Endothelial cell of umbilical vein (primary cell): ENCODE measurements at regions not wholly inside any gene's neighbourhood (a gene's known extent, or its start where the extent isn't known, plus 50 kb on each side); places are given as distances from the start of the nearest gene placed in this dataset.

Source experiments
- BruUV-seq: library from RNA; stranded (reverse); fragments of 400-500 nt; replicated peaks from 2 replicates; lab custom pipeline; 2021; lab: Mats Ljungman, UMichigan
- CTCF ChIA-PET: fragments of 300-600, 350-600 bp; sonication (Branson Sonifier 250); formaldehyde crosslinking; loops from one replicate; lab custom pipeline; 2021; ENCODE audit warnings: antibody characterized with exemption, inconsistent platforms; lab: Charles Lee
- POLR2A ChIA-PET: fragments of 300-600, 350-600 bp; sonication (Branson Sonifier 250); formaldehyde crosslinking; loops from one replicate; lab custom pipeline; 2021; ENCODE audit warnings: antibody characterized with exemption, inconsistent platforms; lab: Charles Lee
- DNase-seq: peaks from one replicate; pipeline ENCODE4 v3.0.0-alpha.2; 2011; ENCODE audit warnings: low read depth, low spot score
- FAIRE-seq: peaks from 2 replicates; lab custom pipeline; 2011; peaks lifted over from hg19 to GRCh38; lab: Jason Lieb, UNC
- H2AFZ ChIP-seq: 2 replicates; pipeline ENCODE4 v1.6.0; 2012; ENCODE audit warnings: low read depth, low read length, control low read depth, inconsistent platforms
- H3K27ac ChIP-seq: 2 replicates; pipeline ENCODE4 v1.5.1; 2011; ENCODE audit warnings: low read depth, mild to moderate bottlenecking, control low read depth, low read length, moderate library complexity; ENCODE audit not compliant: insufficient read depth
- H3K27me3 ChIP-seq, 2 experiments: 2 replicates each; pipeline versions ENCODE4 v1.6.0 to v1.6.1; 2011; ENCODE audit warnings: low read length in 2 of 2, mixed read lengths in 1 of 2; ENCODE audit not compliant: control insufficient read depth in 2 of 2, insufficient read depth in 2 of 2
- H3K36me3 ChIP-seq, 2 experiments: 2 replicates in 1 of 2; 3 replicates in 1 of 2; pipeline ENCODE4 v1.5.1; 2011; ENCODE audit warnings: low read length in 2 of 2, mild to moderate bottlenecking in 1 of 2, moderate library complexity in 1 of 2; ENCODE audit not compliant: control insufficient read depth in 2 of 2, insufficient read depth in 2 of 2; ENCODE audit errors: extremely low read depth in 1 of 2
- H3K4me1 ChIP-seq: 3 replicates; pipeline ENCODE4 v1.5.1; 2011; ENCODE audit warnings: mild to moderate bottlenecking, low read length; ENCODE audit not compliant: control insufficient read depth, insufficient read depth; ENCODE audit errors: extremely low read depth
- H3K4me2 ChIP-seq: 2 replicates; pipeline ENCODE4 v1.6.1; 2011; ENCODE audit warnings: low read length, control low read depth, mixed read lengths; ENCODE audit not compliant: insufficient read depth
- H3K4me3 ChIP-seq, 3 experiments: fragments of 200-600 bp in 1 of 3; sonication (generic), shearing (Covaris generic) in 1 of 3; replicated peaks in 1 of 3; 2 replicates each; pipeline ENCODE4 v1.5.1; 2011 to 2016; ENCODE audit warnings: control low read depth in 3 of 3, low read length in 3 of 3, mild to moderate bottlenecking in 2 of 3, inconsistent platforms in 1 of 3, low read depth in 1 of 3, moderate library complexity in 1 of 3; ENCODE audit not compliant: insufficient read depth in 1 of 3
- H3K79me2 ChIP-seq: 2 replicates; pipeline ENCODE4 v1.6.0; 2012; ENCODE audit warnings: low read length, inconsistent platforms; ENCODE audit not compliant: control insufficient read depth, insufficient read depth
- H3K9ac ChIP-seq: replicated peaks from 2 replicates; pipeline ENCODE3; 2011; ENCODE audit warnings: low read length, control low read depth; ENCODE audit not compliant: insufficient read depth; ENCODE audit errors: extremely low read depth
- H3K9me1 ChIP-seq: replicated peaks from 3 replicates; pipeline ENCODE4 v1.6.0; 2011; ENCODE audit warnings: mild to moderate bottlenecking, low read length; ENCODE audit not compliant: control insufficient read depth, insufficient read depth; ENCODE audit errors: extremely low read depth
- H3K9me3 ChIP-seq: replicated peaks from 2 replicates; pipeline ENCODE4 v1.5.1; 2012; ENCODE audit warnings: low read length, inconsistent platforms; ENCODE audit not compliant: control insufficient read depth, insufficient read depth
- H4K20me1 ChIP-seq: replicated peaks from 2 replicates; pipeline ENCODE3; 2011; ENCODE audit warnings: mild to moderate bottlenecking, low read length; ENCODE audit not compliant: control insufficient read depth, insufficient read depth; ENCODE audit errors: extremely low read depth
- EZH2 ChIP-seq: IDR thresholded peaks from 2 replicates; pipeline ENCODE4 v1.6.1; 2012; ENCODE audit warnings: borderline replicate concordance, low read depth, mild to moderate bottlenecking, moderate library complexity, low read length, inconsistent platforms; ENCODE audit not compliant: severe bottlenecking
- FOS ChIP-seq: IDR thresholded peaks from 2 replicates; pipeline ENCODE4 v1.6.1; 2011; ENCODE audit warnings: mild to moderate bottlenecking, low read length, moderate library complexity, borderline replicate concordance; ENCODE audit not compliant: insufficient read depth
- GATA2 ChIP-seq: IDR thresholded peaks from 2 replicates; pipeline ENCODE4 v1.7.0; 2011; ENCODE audit warnings: low read depth, mild to moderate bottlenecking, moderate library complexity, mixed read lengths, low read length; ENCODE audit not compliant: insufficient read length, insufficient read depth
- JUN ChIP-seq: IDR thresholded peaks from 2 replicates; pipeline ENCODE4 v1.6.1; 2011; ENCODE audit warnings: borderline replicate concordance, low read depth; ENCODE audit not compliant: insufficient read length, insufficient read depth
- MYC ChIP-seq: IDR thresholded peaks from one replicate; pipeline ENCODE4 v1.6.1; 2011; ENCODE audit warnings: mild to moderate bottlenecking, low read depth, low read length
- POLR2A ChIP-seq: IDR thresholded peaks from 2 replicates; pipeline ENCODE4 v1.6.1; 2012; ENCODE audit warnings: low read depth, mild to moderate bottlenecking, control low read depth, low read length
- POLR2AphosphoS5 ChIP-seq: IDR thresholded peaks from 2 replicates; pipeline ENCODE4 v1.6.1; 2012; ENCODE audit warnings: low read depth, mild to moderate bottlenecking, control low read depth, low read length, moderate library complexity; ENCODE audit not compliant: insufficient read depth
- dilution Hi-C: fragments of 300-500 bp; cut with MboI; formaldehyde crosslinking; loops from one replicate; pipeline ENCODE4 v1.15.0; 2019; ENCODE audit warnings: low sequenced_read_pairs; ENCODE audit not compliant: extremely low pct_ligation_motif_present
- intact Hi-C: fragments of 100-400 bp; cut with micrococcal nuclease; formaldehyde crosslinking; loops from one replicate; pipeline ENCODE4 v1.10.0; 2022
- TF ChIP-seq, protein P1 (sequence below): IDR thresholded peaks from 2 replicates; pipeline ENCODE4 v1.6.1; 2011; ENCODE audit not compliant: insufficient read depth, insufficient read length
- TF ChIP-seq, protein P2 (sequence below), 2 donors: IDR thresholded peaks; 1 replicate in 1 of 2; 2 replicates in 1 of 2; pipeline ENCODE4 v1.5.1; 2011; ENCODE audit warnings: low read length in 2 of 2, mild to moderate bottlenecking in 2 of 2, moderate library complexity in 2 of 2, control low read depth in 1 of 2, inconsistent platforms in 1 of 2, low read depth in 1 of 2; ENCODE audit not compliant: insufficient read depth in 1 of 2; ENCODE audit errors: extremely low read depth in 1 of 2

DNA sequence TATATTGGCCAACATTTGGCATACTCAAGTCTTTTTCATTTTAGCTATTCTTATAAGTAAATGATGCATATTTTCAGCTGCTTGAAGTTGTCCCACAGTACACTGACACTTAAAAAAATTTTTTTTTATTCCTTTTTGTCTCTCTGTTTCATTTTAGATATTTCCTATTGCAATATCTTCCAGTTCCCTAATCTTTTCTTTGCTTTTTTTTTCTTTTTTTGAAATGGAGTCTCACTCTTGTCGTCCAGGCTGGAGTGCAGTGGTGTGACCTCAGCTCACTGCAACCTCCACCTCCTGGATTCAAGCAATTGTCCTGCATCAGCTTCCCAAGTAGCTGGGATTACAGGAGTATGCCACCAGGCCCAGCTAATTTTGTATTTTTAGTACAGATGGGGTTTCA is 217.4 kb upstream of the KRR1 start:
- TF ChIP-seq POLR2A, result no peak
- TF ChIP-seq, protein P1, sequence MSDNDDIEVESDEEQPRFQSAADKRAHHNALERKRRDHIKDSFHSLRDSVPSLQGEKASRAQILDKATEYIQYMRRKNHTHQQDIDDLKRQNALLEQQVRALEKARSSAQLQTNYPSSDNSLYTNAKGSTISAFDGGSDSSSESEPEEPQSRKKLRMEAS, result no peak
- no TSS peak for BruUV-seq
- H3K36me3 ChIP-seq, result no peaks in the 10 kb centered on the region
- H3K9me3 ChIP-seq, result no peaks in the 10 kb centered on the region
- no peak overlapping the region for H2AFZ ChIP-seq
- ChIA-PET CTCF (interaction anchor here (1.4 kb wide), 1 partner anchor 38 kb away, joined by 3 read pairs; no protein-coding TSS in a partner anchor), POLR2A (no interaction called here)
- DNase-seq (no peak), FAIRE-seq (no peak)
- dilution Hi-C loops, result no loop called here
- H3K4me3 ChIP-seq, result no peak overlapping the region
- H3K27me3 ChIP-seq, result no peaks in the 10 kb centered on the region
- H3K4me2 ChIP-seq, result no peak overlapping the region
- peaks cover 22% of the 10 kb centered on the region for H3K4me1 ChIP-seq
- no peaks in the 10 kb centered on the region for H4K20me1 ChIP-seq
- no peaks in the 10 kb centered on the region for H3K9me1 ChIP-seq
- intact Hi-C loops, result loop anchor here (10.0 kb wide), 1 partner anchor 726 kb away; no protein-coding TSS in a partner anchor
- no peak overlapping the region for H3K9ac ChIP-seq
- no peaks in the 10 kb centered on the region for H3K79me2 ChIP-seq
- H3K27ac ChIP-seq, result no peak overlapping the region

DNA sequence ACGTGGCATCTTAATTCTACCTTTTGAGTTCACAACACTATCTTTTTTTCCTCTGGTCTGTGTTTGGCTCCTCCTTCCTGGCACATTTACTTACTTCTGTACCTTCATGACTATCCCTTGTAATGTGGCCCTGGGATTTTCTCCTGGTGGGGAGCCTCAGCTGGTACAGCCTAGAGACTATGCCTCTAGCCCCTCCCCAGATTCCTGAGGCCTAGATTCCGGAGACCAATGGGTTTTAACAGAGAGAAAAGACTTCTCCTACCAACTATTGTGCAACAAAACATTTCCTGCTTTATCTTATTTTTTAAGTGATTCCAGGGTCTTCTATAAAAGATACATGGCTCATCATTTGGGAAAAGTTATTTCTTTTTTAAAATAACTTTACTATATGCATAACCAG is 216.2 kb upstream of the KRR1 start:
- BruUV-seq, result no TSS peak
- no peak overlapping the region for H3K4me3 ChIP-seq
- H2AFZ ChIP-seq, result no peak overlapping the region
- H3K27me3 ChIP-seq, result no peaks in the 10 kb centered on the region
- H3K79me2 ChIP-seq, result no peaks in the 10 kb centered on the region
- H4K20me1 ChIP-seq, result no peaks in the 10 kb centered on the region
- H3K4me2 ChIP-seq, result no peak overlapping the region
- FAIRE-seq (no peak), DNase-seq (no peak)
- H3K9ac ChIP-seq, result no peak overlapping the region
- H3K27ac ChIP-seq, result no peak overlapping the region
- no peaks in the 10 kb centered on the region for H3K9me1 ChIP-seq
- intact Hi-C loops (loop anchor here (10.0 kb wide), 1 partner anchor 727 kb away; no protein-coding TSS in a partner anchor), dilution Hi-C loops (no loop called here)
- no peaks in the 10 kb centered on the region for H3K9me3 ChIP-seq
- POLR2A ChIA-PET, result no interaction called here
- H3K4me1 ChIP-seq, result peaks cover 33% of the 10 kb centered on the region
- CTCF ChIA-PET, result no interaction called here
- H3K36me3 ChIP-seq, result no peaks in the 10 kb centered on the region
- TF ChIP-seq GATA2 (no peak), JUN (no peak), FOS (no peak), EZH2 (no peak), POLR2AphosphoS5 (no peak), POLR2A (no peak), MYC (no peak)
- TF ChIP-seq, protein P1, result no peak
- TF ChIP-seq, protein P2, sequence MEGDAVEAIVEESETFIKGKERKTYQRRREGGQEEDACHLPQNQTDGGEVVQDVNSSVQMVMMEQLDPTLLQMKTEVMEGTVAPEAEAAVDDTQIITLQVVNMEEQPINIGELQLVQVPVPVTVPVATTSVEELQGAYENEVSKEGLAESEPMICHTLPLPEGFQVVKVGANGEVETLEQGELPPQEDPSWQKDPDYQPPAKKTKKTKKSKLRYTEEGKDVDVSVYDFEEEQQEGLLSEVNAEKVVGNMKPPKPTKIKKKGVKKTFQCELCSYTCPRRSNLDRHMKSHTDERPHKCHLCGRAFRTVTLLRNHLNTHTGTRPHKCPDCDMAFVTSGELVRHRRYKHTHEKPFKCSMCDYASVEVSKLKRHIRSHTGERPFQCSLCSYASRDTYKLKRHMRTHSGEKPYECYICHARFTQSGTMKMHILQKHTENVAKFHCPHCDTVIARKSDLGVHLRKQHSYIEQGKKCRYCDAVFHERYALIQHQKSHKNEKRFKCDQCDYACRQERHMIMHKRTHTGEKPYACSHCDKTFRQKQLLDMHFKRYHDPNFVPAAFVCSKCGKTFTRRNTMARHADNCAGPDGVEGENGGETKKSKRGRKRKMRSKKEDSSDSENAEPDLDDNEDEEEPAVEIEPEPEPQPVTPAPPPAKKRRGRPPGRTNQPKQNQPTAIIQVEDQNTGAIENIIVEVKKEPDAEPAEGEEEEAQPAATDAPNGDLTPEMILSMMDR (IDR thresholded peaks at IDR 0.05; ENCODE audit: extremely low read depth in 1 of 2, insufficient read depth in 1 of 2, low read depth in 1 of 2, low read length in 2 of 2), result no peak
